Bronchial epithelial cell (primary cell): ENCODE measurements at regions not wholly inside any gene's neighbourhood (a gene's known extent, or its start where the extent isn't known, plus 50 kb on each side); places are given as distances from the start of the nearest gene placed in this dataset.

Experiments
- DNase-seq: peaks from one replicate; pipeline ENCODE4 v3.0.0-alpha.2; 2010; ENCODE audit warnings: low read depth
- FAIRE-seq: peaks from 2 replicates; lab custom pipeline; 2011; peaks lifted over from hg19 to GRCh38; lab: Jason Lieb, UNC
- H3K27me3 ChIP-seq: 2 replicates; pipeline ENCODE4 v1.5.1; 2011; ENCODE audit warnings: low read length; ENCODE audit not compliant: control insufficient read depth, insufficient read depth
- H3K36me3 ChIP-seq: 2 replicates; pipeline ENCODE4 v1.5.1; 2011; ENCODE audit warnings: low read length; ENCODE audit not compliant: control insufficient read depth, insufficient read depth
- H3K4me3 ChIP-seq: 2 replicates; pipeline ENCODE4 v1.5.1; 2011; ENCODE audit warnings: mild to moderate bottlenecking, low read depth, low read length, control low read depth
- CTCF ChIP-seq: IDR thresholded peaks from 2 replicates; pipeline ENCODE4 v1.5.1; 2011; ENCODE audit warnings: mild to moderate bottlenecking, moderate library complexity, low read length, control low read depth, inconsistent platforms; ENCODE audit not compliant: insufficient read depth, severe bottlenecking

GRCh38 chr2:22500555-22500935, 884.4 kb upstream of the KLHL29 start:
- DNase-seq (no peak), FAIRE-seq (no peak)
- TF ChIP-seq CTCF: no peak
- H3K4me3 ChIP-seq: no peak overlapping the region
- no peaks in the 10 kb centered on the region for H3K27me3 ChIP-seq
- no peaks in the 10 kb centered on the region for H3K36me3 ChIP-seq

GRCh38 chr2:22501851-22502250, 883.1 kb upstream of the KLHL29 start:
- DNase-seq: no peak
- no peak for TF ChIP-seq CTCF
- no peaks in the 10 kb centered on the region for H3K27me3 ChIP-seq
- H3K4me3 ChIP-seq: no peak overlapping the region
- FAIRE-seq: no peak
- H3K36me3 ChIP-seq: no peaks in the 10 kb centered on the region

- Histone ChIP-seq H3K36me3 (no peaks in the 10 kb centered on the region), H3K27me3 (no peaks in the 10 kb centered on the region), H3K4me3 (no peak overlapping the region)
- FAIRE-seq (no peak), DNase-seq (no peak)
- TF ChIP-seq CTCF: no peak
Measured at GRCh38 chr2:22513563-22513962, 871.4 kb upstream of the KLHL29 start.

GRCh38 chr2:22517141-22517540, 867.8 kb upstream of the KLHL29 start:
- Histone ChIP-seq H3K27me3 (no peaks in the 10 kb centered on the region), H3K4me3 (no peak overlapping the region), H3K36me3 (no peaks in the 10 kb centered on the region)
- no peak for TF ChIP-seq CTCF
- DNase-seq (no peak), FAIRE-seq (no peak)

GRCh38 chr2:22518641-22519040, 866.3 kb upstream of the KLHL29 start:
- H3K4me3 ChIP-seq: no peak overlapping the region
- no peak for DNase-seq
- no peak for TF ChIP-seq CTCF
- no peaks in the 10 kb centered on the region for H3K27me3 ChIP-seq
- H3K36me3 ChIP-seq: no peaks in the 10 kb centered on the region
- no peak for FAIRE-seq
